Stomach (tissue), 4 donors: ENCODE measurements at regions not wholly inside any gene's neighbourhood (a gene's known extent, or its start where the extent isn't known, plus 50 kb on each side); places are given as distances from the start of the nearest gene placed in this dataset.

ENCODE experiments used
- POLR2AphosphoS5 ChIP-seq, 3 donors: sonication (generic); formaldehyde crosslinking; IDR thresholded peaks; one replicate each; pipeline ENCODE4 v1.6.1; 2016; ENCODE audit warnings: antibody characterized with exemption in 3 of 3
- TF ChIP-seq, protein P1 (sequence below), 7 experiments: fragments of 450-650 bp in 4 of 7; fragments of 200-600 bp in 3 of 7; sonication (generic) in 3 of 7; IDR thresholded peaks; one replicate each; pipeline ENCODE4 v1.5.1; 2016 to 2019; ENCODE audit warnings: antibody characterized with exemption in 7 of 7, control low read depth in 2 of 7, mild to moderate bottlenecking in 1 of 7

DNA sequence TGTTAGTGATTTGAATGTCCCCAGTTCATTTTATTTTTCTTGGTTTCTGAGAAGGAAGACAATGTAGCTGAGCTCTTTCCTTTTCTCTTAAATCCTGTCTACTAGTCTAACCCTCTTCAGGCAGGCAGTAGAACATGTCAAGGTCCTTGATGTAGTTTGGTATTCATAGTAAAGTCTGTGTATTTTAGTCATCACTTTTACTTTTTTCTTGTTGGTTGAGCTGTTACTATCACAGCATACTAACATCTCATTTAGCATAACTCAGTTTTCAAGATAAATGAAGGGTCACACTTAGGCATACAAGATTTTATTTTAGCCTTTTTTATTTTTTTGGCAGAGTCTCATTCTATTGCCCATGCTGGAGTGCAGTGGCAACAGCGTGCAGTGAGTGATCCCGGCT, 70.5 kb downstream of the KPNA2 start:
- TF ChIP-seq, protein P1, sequence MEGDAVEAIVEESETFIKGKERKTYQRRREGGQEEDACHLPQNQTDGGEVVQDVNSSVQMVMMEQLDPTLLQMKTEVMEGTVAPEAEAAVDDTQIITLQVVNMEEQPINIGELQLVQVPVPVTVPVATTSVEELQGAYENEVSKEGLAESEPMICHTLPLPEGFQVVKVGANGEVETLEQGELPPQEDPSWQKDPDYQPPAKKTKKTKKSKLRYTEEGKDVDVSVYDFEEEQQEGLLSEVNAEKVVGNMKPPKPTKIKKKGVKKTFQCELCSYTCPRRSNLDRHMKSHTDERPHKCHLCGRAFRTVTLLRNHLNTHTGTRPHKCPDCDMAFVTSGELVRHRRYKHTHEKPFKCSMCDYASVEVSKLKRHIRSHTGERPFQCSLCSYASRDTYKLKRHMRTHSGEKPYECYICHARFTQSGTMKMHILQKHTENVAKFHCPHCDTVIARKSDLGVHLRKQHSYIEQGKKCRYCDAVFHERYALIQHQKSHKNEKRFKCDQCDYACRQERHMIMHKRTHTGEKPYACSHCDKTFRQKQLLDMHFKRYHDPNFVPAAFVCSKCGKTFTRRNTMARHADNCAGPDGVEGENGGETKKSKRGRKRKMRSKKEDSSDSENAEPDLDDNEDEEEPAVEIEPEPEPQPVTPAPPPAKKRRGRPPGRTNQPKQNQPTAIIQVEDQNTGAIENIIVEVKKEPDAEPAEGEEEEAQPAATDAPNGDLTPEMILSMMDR (IDR thresholded peaks at IDR 0.05), result no peak
- TF ChIP-seq POLR2AphosphoS5 (IDR thresholded peaks at IDR 0.05), result no peak
